Naive thymus-derived CD8-positive, alpha-beta T cell (primary cell): ENCODE measurements at regions not wholly inside any gene's neighbourhood (a gene's known extent, or its start where the extent isn't known, plus 50 kb on each side); places are given as distances from the start of the nearest gene placed in this dataset.
A peak's percentile ranks its signal among the peaks of the same experiment; 100 is the strongest.

ENCODE experiments used
- ATAC-seq, 2 donors: fragments of 150-1000 bp; cut with Tn5 transposase in 1 of 2; sonication (Bioruptor Pico), chemical (Tn5 transposase) in 1 of 2; 1 replicate in 1 of 2; 2 replicates in 1 of 2; pipeline ENCODE4 v1.10.0; 2021; ENCODE audit warnings: mild to moderate bottlenecking in 2 of 2, moderate library complexity in 2 of 2
- POLR2A ChIA-PET: fragments of 350-600 bp; sonication (Branson Sonifier 250); formaldehyde crosslinking; loops from one replicate; lab custom pipeline; 2021; ENCODE audit warnings: antibody characterized with exemption; lab: Charles Lee
- DNase-seq, 10 donors: peaks; one replicate each; pipeline versions ENCODE4 v3.0.0 to v3.0.0-alpha.2; 2020 to 2022
- H3K27ac Mint-ChIP-seq, 10 donors: one replicate each; pipeline ENCODE4 v1.8.0; 2020 to 2022; ENCODE audit warnings: mild to moderate bottlenecking in 10 of 10, mixed read lengths in 10 of 10, moderate library complexity in 4 of 10, inconsistent platforms in 1 of 10
- H3K27me3 Mint-ChIP-seq, 5 donors: one replicate each; pipeline ENCODE4 v1.8.0; 2021 to 2022; ENCODE audit warnings: mixed read lengths in 5 of 5
- H3K36me3 Mint-ChIP-seq, 3 donors: one replicate each; pipeline ENCODE4 v1.8.0; 2020 to 2022; ENCODE audit warnings: mixed read lengths in 3 of 3, mild to moderate bottlenecking in 2 of 3, inconsistent platforms in 1 of 3
- H3K4me1 Mint-ChIP-seq, 4 donors: one replicate each; pipeline ENCODE4 v1.8.0; 2021 to 2022; ENCODE audit warnings: mixed read lengths in 4 of 4
- H3K4me3 Mint-ChIP-seq, 10 donors: one replicate each; pipeline ENCODE4 v1.8.0; 2020 to 2022; ENCODE audit warnings: mild to moderate bottlenecking in 10 of 10, mixed read lengths in 10 of 10, moderate library complexity in 6 of 10, inconsistent platforms in 1 of 10
- H3K9me3 Mint-ChIP-seq, 9 donors: one replicate each; pipeline ENCODE4 v1.8.0; 2020 to 2022; ENCODE audit warnings: mixed read lengths in 9 of 9, mild to moderate bottlenecking in 3 of 9, inconsistent platforms in 1 of 9, moderate library complexity in 1 of 9

- Mint-ChIP-seq H3K27ac (no peak overlapping the region), H3K27me3 (peaks cover 0 to 3% (median 0%) of the 10 kb centered on the region in 5 donors), H3K9me3 (peaks cover 0 to 20% (median 10%) of the 10 kb centered on the region in 9 donors), H3K4me1 (peaks cover 4 to 17% (median 7%) of the 10 kb centered on the region in 4 donors), H3K4me3 (no peak overlapping the region), H3K36me3 (peaks cover 0 to 22% (median 5%) of the 10 kb centered on the region in 3 donors)
- POLR2A ChIA-PET: no interaction called here
- ATAC-seq: no peak
- no peak for DNase-seq
These were observed 262.9 kb upstream of the DMAC1 start for GRCh38 chr9:8062459-8062858.

GRCh38 chr9:8053501-8053900 is 253.9 kb upstream of the DMAC1 start:
- Mint-ChIP-seq H3K4me1 (peaks cover 0 to 5% (median under 1%) of the 10 kb centered on the region in 4 donors), H3K36me3 (peaks cover 0 to 27% (median 14%) of the 10 kb centered on the region in 3 donors), H3K27me3 (no peaks in the 10 kb centered on the region), H3K9me3 (peaks cover 17 to 41% (median 30%) of the 10 kb centered on the region in 9 donors), H3K27ac (no peak overlapping the region), H3K4me3 (no peak overlapping the region)
- POLR2A ChIA-PET: no interaction called here
- ATAC-seq (no peak), DNase-seq (no peak)

GRCh38 chr9:8052991-8053390 is 253.4 kb upstream of the DMAC1 start:
- Mint-ChIP-seq H3K9me3 (peaks cover 17 to 44% (median 30%) of the 10 kb centered on the region in 9 donors), H3K4me3 (no peak overlapping the region), H3K36me3 (peaks cover 0 to 27% (median 14%) of the 10 kb centered on the region in 3 donors), H3K4me1 (peaks cover 0 to 5% (median under 1%) of the 10 kb centered on the region in 4 donors), H3K27me3 (no peaks in the 10 kb centered on the region), H3K27ac (no peak overlapping the region)
- POLR2A ChIA-PET: no interaction called here
- ATAC-seq (no peak), DNase-seq (no peak)

GRCh38 chr9:8037745-8038144 is 238.2 kb upstream of the DMAC1 start:
- no peaks in the 10 kb centered on the region for H3K27me3 Mint-ChIP-seq
- DNase-seq (no peak), ATAC-seq (no peak)
- no peaks in the 10 kb centered on the region for H3K4me1 Mint-ChIP-seq
- peaks cover 0 to 57% (median 26%) of the 10 kb centered on the region in 9 donors for H3K9me3 Mint-ChIP-seq
- H3K36me3 Mint-ChIP-seq: peaks cover 0 to 19% (median 15%) of the 10 kb centered on the region in 3 donors
- H3K4me3 Mint-ChIP-seq: no peak overlapping the region
- H3K27ac Mint-ChIP-seq: no peak overlapping the region
- POLR2A ChIA-PET: no interaction called here

- ATAC-seq (no peak), DNase-seq (no peak)
- Mint-ChIP-seq H3K9me3 (peaks cover 0 to 51% (median 26%) of the 10 kb centered on the region in 9 donors), H3K4me1 (no peaks in the 10 kb centered on the region), H3K36me3 (peaks cover 0 to 19% (median 15%) of the 10 kb centered on the region in 3 donors), H3K4me3 (no peak overlapping the region), H3K27ac (no peak overlapping the region), H3K27me3 (no peaks in the 10 kb centered on the region)
- POLR2A ChIA-PET: no interaction called here
These were observed 237.4 kb upstream of the DMAC1 start for GRCh38 chr9:8036914-8037524.

- H3K36me3 Mint-ChIP-seq: peaks cover 0 to 14% (median 11%) of the 10 kb centered on the region in 3 donors
- H3K27ac Mint-ChIP-seq: peak overlapping the region in 1 of 10 donors; percentile 36
- POLR2A ChIA-PET: no interaction called here
- no peak for ATAC-seq
- H3K4me3 Mint-ChIP-seq: no peak overlapping the region
- DNase-seq: no peak
- no peaks in the 10 kb centered on the region for H3K27me3 Mint-ChIP-seq
- H3K9me3 Mint-ChIP-seq: peaks cover 0 to 24% (median 9%) of the 10 kb centered on the region in 9 donors
- peaks cover 3 to 10% (median 5%) of the 10 kb centered on the region in 4 donors for H3K4me1 Mint-ChIP-seq
These were observed 234.2 kb upstream of the DMAC1 start for GRCh38 chr9:8033794-8034193.

GRCh38 chr9:8030095-8030494 is 230.5 kb upstream of the DMAC1 start:
- no peak overlapping the region for H3K4me3 Mint-ChIP-seq
- DNase-seq (no peak), ATAC-seq (no peak)
- no peaks in the 10 kb centered on the region for H3K36me3 Mint-ChIP-seq
- H3K27me3 Mint-ChIP-seq: no peaks in the 10 kb centered on the region
- POLR2A ChIA-PET: no interaction called here
- H3K4me1 Mint-ChIP-seq: peaks cover 3 to 10% (median 5%) of the 10 kb centered on the region in 4 donors
- H3K9me3 Mint-ChIP-seq: peaks cover 0 to 2% (median 0%) of the 10 kb centered on the region in 9 donors
- no peak overlapping the region for H3K27ac Mint-ChIP-seq

- ATAC-seq: no peak
- H3K9me3 Mint-ChIP-seq: peaks cover 3 to 16% (median 4%) of the 10 kb centered on the region in 9 donors
- POLR2A ChIA-PET: no interaction called here
- no peaks in the 10 kb centered on the region for H3K27me3 Mint-ChIP-seq
- no peak overlapping the region for H3K27ac Mint-ChIP-seq
- no peak for DNase-seq
- peaks cover 0 to 13% (median 2%) of the 10 kb centered on the region in 3 donors for H3K36me3 Mint-ChIP-seq
- peaks cover 3 to 10% (median 5%) of the 10 kb centered on the region in 4 donors for H3K4me1 Mint-ChIP-seq
- H3K4me3 Mint-ChIP-seq: no peak overlapping the region
These were observed 227.8 kb upstream of the DMAC1 start for GRCh38 chr9:8027351-8027750.

GRCh38 chr9:8025551-8025950 is 226.0 kb upstream of the DMAC1 start:
- no peak for DNase-seq
- no peaks in the 10 kb centered on the region for H3K4me1 Mint-ChIP-seq
- H3K36me3 Mint-ChIP-seq: peaks cover 0 to 17% (median 2%) of the 10 kb centered on the region in 3 donors
- H3K9me3 Mint-ChIP-seq: peaks cover 4 to 21% (median 9%) of the 10 kb centered on the region in 9 donors
- no peaks in the 10 kb centered on the region for H3K27me3 Mint-ChIP-seq
- H3K27ac Mint-ChIP-seq: no peak overlapping the region
- no peak overlapping the region for H3K4me3 Mint-ChIP-seq
- ATAC-seq: no peak
- POLR2A ChIA-PET: interaction anchor here (0.9 kb wide), 1 partner anchor 107 kb away, joined by 3 read pairs; no protein-coding TSS in a partner anchor

GRCh38 chr9:8020186-8020585 is 220.6 kb upstream of the DMAC1 start:
- no peak overlapping the region for H3K27ac Mint-ChIP-seq
- no peaks in the 10 kb centered on the region for H3K4me1 Mint-ChIP-seq
- no peaks in the 10 kb centered on the region for H3K27me3 Mint-ChIP-seq
- no peak overlapping the region for H3K4me3 Mint-ChIP-seq
- H3K36me3 Mint-ChIP-seq: peaks cover 0 to 17% (median 2%) of the 10 kb centered on the region in 3 donors
- POLR2A ChIA-PET: no interaction called here
- no peak for DNase-seq
- no peak for ATAC-seq
- H3K9me3 Mint-ChIP-seq: peaks cover 4 to 26% (median 9%) of the 10 kb centered on the region in 9 donors

GRCh38 chr9:8019636-8020035 is 220.1 kb upstream of the DMAC1 start:
- H3K9me3 Mint-ChIP-seq: peaks cover 4 to 26% (median 9%) of the 10 kb centered on the region in 9 donors
- no peak for ATAC-seq
- no peak for DNase-seq
- H3K27me3 Mint-ChIP-seq: no peaks in the 10 kb centered on the region
- no peak overlapping the region for H3K4me3 Mint-ChIP-seq
- H3K4me1 Mint-ChIP-seq: no peaks in the 10 kb centered on the region
- peaks cover 0 to 17% (median 2%) of the 10 kb centered on the region in 3 donors for H3K36me3 Mint-ChIP-seq
- no peak overlapping the region for H3K27ac Mint-ChIP-seq
- POLR2A ChIA-PET: no interaction called here

- H3K36me3 Mint-ChIP-seq: peaks cover 0 to 1% (median 0%) of the 10 kb centered on the region in 3 donors
- H3K27ac Mint-ChIP-seq: no peak overlapping the region
- H3K27me3 Mint-ChIP-seq: no peaks in the 10 kb centered on the region
- POLR2A ChIA-PET: no interaction called here
- H3K4me3 Mint-ChIP-seq: no peak overlapping the region
- ATAC-seq (no peak), DNase-seq (no peak)
- H3K9me3 Mint-ChIP-seq: peaks cover 0 to 5% (median 0%) of the 10 kb centered on the region in 9 donors
- no peaks in the 10 kb centered on the region for H3K4me1 Mint-ChIP-seq
These were observed 215.6 kb upstream of the DMAC1 start for GRCh38 chr9:8014997-8015682.

- Mint-ChIP-seq H3K4me1 (no peaks in the 10 kb centered on the region), H3K27ac (no peak overlapping the region), H3K36me3 (peaks cover 0 to 18% (median 6%) of the 10 kb centered on the region in 3 donors), H3K4me3 (no peak overlapping the region), H3K27me3 (no peaks in the 10 kb centered on the region), H3K9me3 (peaks cover 0 to 18% (median 3%) of the 10 kb centered on the region in 9 donors)
- POLR2A ChIA-PET: no interaction called here
- DNase-seq (no peak), ATAC-seq (no peak)
These were observed 213.4 kb upstream of the DMAC1 start for GRCh38 chr9:8012986-8013385.
